ENCODE measurements at regions not wholly inside any gene's neighbourhood (a gene's known extent, or its start where the extent isn't known, plus 50 kb on each side); places are given as distances from the start of the nearest gene placed in this dataset.
"Not testable (repeated sequence)": the region's sequence is repeated elsewhere in the genome, so short reads cannot be mapped to it uniquely, and the experiment has no call there.

DNA sequence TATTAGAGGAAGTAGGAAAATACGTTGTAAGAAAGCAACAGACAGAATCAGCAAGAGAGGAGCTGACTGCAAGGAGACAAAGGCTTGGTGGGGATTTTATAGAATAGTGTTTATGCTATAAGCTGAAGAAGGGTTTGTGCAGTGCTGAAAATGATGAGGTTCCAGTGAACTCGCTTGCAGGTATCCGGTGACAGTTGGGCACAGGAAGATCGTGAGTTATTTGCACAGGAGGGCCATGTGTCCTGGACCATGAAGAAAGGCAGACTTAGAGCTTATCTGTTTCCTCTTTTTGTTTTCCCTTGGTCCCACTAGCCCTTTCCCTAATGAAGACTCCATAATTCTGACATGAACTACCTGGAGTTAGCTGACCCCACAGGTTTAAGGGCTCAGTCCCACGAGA lies 61.4 kb downstream of the NXNL2 start:
- no peak for DNase-seq (ENCODE audit: low read depth in 2 of 3, low spot score in 2 of 3)

DNA sequence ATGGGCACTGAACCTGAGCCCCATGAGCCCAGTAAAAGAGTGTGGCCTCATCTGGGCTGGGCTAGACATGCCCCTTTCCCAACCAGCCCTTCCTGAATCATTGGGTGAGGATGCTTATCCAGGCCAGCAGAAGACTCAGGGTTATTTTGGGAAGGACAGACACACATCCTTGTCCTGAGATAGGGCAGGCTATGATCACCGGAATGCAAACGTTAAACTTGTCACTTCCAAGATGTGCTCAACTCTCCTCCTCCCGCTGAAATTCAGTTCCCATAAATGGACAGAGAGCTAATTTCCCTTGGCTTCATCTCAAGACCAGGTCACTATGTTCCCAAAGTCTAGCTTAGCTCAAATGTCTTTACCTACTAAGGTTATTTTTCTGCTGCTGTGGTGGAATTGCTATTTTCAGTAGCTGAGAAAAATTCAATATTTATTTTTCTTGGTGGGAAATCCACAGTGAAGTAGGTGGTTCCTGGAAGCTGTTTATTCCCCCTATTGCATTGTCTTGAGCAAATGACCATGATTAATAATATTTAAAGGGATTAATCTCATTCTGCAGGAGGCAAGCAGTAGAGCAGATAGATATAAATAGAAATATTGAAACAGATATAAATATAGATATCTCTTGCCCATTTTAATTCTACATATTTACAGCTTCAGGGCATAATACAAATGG lies 70.0 kb downstream of the NXNL2 start:
- DNase-seq (ENCODE audit: low read depth in 2 of 3, low spot score in 2 of 3) = no peak

DNA sequence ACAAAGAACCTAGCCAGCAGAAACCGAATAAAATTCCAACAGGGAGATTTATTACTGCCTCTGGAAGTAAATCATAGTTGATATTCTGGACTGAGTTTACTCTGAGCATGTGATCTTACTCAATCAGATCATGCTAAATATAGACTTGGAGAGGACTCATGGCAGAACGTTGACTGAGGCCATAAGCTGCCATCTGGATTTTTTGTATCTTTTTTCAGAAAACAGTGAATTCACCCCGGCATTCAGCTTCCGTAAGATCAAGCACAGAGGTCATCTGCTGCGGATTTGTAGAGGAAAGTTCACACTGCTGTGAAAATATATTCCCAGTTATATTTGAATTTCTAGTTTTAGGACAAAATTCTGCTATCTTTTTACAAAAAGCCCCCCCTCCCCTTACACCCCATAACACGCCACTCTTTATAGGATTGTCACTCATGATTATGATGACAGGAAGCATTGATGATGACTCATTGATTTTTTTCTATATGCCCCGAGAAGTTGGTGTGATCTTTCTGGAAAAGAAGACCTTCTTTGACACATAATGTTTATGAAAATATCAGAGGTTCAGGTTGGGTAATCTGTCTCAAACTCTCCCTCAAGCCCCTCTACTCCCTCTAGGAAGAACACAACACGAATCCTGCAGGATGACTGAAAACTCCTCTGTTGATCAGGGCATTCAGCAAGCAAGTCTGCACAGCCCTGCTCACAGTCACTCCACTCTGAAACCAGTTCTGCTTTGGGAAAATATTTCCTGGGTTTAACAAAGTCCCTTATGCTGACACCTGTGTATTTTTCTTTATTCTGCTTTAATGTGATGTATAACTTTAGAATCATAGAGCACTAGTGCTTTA lies 70.8 kb downstream of the NXNL2 start:
- DNase-seq (ENCODE audit: low read depth in 2 of 3, low spot score in 2 of 3) = no peak

DNA sequence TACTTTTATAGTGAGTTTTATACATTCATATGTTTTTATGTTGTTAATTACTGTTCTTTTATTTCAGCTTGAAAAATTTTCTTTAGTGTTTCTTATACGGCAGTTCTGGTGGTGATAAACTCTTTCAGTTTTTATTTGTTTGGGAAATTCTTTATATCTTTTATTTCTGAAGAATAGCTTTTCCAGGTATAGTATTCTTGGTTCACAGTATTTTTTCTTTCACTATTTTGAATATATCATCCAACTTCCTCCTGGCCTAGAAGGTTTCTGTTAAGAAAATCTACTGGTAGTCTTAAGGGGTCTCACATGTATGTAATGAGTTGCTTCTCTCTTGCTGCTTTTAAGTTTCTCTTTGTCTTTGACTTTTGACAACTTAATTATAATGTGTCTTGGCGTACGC lies 79.4 kb downstream of the NXNL2 start:
- DNase-seq (ENCODE audit: low read depth in 2 of 3, low spot score in 2 of 3) = no peak

DNA sequence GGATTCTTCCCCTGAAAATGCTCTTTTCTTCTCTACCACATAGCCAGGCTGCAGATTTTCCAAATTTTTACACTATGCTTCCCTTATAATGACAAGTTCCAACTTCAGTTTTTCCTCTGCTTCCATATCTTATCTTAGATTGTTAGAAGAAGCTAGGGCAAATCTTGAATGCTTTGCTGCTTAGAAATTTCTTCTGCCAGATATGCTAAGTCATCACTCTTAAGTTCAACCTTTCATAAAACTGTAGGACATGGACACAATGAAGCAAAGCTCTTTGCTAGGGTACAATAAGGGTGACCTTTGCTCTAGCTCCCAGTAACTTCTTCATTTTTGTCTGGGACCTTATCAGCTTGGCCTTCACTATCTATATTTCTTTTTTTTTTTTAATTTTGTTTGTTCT lies 88.7 kb downstream of the NXNL2 start:
- no peak for DNase-seq (ENCODE audit: low read depth in 2 of 3, low spot score in 2 of 3)

DNA sequence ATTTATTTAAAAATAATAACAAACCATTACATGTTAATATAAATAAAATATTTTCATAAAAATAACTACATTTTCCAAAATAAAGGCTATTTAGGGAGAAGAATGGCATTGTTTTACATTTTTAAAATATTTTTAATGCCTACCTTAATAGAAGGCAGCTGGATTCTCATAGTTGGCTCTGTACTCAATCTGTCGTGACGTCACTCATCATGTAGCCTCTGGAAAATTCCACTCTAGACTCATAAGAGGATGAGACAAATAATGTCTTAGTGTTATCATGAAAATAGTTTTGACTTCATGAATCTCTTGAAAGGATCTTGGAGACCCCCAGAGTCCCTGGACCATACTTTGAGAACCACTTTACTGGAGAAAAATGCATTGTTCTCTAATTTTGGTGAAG lies 93.1 kb downstream of the NXNL2 start:
- DNase-seq (ENCODE audit: low read depth in 2 of 3, low spot score in 2 of 3) = no peak

DNA sequence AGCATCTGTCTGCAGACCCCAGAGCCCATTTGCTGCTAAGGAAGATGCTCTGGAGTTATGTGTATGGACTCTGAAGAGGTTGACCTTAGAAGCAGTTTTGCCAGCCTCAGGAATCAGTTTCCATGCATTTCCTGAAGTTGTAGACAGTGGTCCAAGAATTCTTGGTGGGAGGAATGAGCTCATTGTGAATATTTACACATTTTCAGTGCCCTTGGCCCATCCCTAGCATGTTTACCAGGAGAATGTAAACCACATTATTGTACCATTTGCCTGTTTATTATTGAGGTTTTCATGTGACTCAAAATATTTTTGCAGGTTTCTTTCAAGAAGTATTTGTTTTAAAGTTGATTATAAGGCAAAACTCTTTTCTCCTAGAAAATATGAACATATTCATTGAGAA lies 93.8 kb downstream of the NXNL2 start:
- DNase-seq (ENCODE audit: low read depth in 2 of 3, low spot score in 2 of 3) = no peak

DNA sequence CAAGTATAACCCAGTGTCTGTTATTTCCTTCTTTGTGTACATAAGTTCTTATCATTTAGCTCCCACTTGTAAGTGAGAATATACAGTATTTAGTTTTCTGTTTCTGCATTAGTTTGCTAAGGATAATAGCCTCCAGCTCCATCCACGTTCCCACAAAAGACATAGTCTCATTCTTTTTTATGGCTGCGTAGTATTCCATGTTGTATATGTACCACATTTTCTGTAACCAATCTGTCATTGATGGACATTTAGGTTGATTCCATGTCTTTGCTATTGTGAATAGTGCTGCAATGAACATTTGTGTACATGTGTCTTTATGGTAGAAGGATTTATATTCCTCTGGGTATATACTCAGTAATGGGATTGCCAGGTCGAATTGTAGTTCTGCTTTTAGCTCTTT lies 95.6 kb downstream of the NXNL2 start:
- DNase-seq (ENCODE audit: low read depth in 2 of 3, low spot score in 2 of 3) = not testable (repeated sequence)

DNA sequence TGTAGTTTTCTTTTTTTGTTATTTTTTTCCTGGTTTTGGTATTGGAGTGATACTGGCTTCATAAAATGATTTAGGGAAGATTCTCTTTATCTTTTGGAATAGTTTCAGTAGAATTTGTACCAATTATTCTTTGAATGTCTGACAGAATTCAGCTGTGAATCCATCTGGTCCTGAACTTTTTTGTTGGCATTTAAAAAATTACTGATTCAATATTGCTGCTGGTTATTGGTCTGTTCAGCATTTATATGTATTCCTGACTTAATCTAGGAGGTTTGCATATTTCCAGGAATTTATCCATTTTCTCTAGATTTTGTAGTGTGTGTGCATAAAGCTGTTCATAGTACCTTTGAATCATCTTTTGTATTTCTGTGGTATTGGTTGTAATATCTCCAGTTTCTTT lies 100.2 kb downstream of the NXNL2 start:
- DNase-seq (ENCODE audit: low read depth in 2 of 3, low spot score in 2 of 3) = no peak

DNA sequence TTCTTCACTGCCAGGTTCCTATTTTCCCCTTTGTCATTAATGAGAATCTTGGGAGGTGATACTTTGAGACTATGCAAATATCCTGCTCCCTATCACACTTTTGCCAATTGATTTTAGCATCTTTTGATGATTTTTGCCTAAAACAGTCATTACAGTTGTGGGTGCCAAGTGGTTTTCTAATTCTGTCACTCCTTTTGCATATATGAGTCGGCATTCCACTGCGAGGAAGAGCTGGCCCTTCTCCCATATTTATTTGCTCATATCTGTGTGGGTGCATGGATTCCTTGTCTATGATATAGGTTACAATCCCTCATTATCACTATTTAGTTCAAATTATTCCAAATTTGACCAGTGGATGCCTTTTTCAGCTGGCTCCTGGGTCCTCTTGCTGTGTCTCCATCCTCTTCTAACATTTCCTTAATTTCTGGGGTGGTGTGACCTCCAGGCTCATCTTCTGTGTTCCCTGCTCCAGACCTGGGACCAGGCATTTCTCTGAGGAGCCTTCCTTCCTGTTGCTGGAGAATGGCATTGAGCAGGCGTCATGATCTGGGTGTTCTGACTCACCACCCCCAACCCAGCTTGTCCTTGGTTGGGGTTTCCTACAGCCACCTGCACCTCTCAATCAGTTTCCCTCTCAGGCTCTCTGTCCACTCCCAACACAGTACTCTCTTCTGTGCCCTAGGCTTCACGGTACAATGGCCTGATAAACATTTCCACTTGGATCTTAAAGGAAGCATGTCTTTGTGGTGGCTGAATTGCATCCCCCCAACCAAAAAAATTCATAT lies 106.7 kb downstream of the NXNL2 start:
- DNase-seq (ENCODE audit: low read depth in 2 of 3, low spot score in 2 of 3) = no peak

DNA sequence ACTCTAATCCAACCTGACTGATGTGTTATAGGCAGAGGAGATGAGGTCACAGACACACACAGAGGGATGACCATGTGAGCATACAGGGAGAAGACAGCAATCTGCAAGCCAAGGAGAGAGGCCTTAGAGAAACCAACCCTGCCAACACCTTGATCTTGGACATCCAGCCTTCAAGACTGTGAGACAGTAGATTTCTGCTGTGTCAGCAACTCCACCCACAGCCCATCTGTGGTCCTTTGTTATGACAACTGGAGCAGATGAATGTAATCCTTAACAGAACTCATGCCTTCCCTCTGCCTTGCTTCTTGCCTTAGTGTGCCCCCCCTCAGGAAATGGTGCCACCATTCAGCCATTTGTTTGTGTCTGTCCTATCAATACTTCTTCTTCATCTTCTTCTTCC lies 107.4 kb downstream of the NXNL2 start:
- DNase-seq (ENCODE audit: low read depth in 2 of 3, low spot score in 2 of 3) = no peak

DNA sequence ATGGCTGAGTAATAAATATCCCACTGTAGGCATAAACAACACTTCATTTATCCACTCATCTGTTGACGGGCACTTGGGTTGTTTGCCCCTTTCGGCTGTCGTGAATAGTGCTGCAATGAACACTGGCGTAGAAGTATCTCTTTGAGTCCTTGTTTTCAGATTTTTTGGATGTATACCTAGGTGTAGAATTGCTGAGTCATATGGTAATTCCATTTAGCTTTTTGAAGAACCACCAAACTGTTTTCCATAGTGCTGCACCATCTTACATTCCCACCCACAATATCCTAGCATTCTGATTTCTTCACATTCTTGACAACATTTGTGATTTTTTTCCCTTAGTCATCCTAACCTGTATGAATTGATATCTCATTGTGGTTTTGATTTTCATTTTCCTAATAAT lies 109.0 kb downstream of the NXNL2 start:
- DNase-seq (ENCODE audit: low read depth in 2 of 3, low spot score in 2 of 3) = no peak

DNA sequence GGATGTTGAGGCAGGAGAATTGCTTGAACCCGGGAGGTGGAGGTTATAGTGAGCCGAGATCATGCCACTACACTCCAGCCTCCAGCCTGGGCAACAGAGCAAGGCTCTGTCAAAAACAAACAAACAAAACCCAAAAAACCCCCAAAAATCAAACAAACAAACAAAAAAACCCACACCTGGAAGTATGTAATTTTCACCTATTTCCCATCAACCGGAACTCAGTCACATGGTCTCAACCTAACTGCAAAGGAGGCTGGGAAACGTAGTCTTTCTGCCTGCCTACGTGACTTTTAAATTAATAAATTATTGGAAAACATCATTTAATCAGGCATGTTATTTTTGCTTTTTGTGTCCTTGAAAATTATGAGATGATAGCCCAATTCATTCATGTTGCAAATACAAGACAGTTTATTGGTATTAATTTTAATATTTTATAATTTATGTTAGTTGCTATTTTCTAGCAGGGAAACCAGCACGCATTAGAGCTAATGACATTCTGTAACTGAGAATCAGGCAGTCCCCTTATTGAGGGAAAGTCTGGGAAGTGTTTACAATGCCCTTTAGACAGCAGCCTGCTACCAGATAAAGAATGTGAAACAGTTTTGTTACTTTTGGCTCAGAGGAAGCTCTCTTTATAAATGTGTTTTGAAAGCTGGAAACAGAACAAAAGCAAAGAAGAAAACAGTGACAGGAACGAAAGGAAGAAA lies 110.3 kb downstream of the NXNL2 start:
- no peak for DNase-seq (ENCODE audit: low read depth in 2 of 3, low spot score in 2 of 3)

DNA sequence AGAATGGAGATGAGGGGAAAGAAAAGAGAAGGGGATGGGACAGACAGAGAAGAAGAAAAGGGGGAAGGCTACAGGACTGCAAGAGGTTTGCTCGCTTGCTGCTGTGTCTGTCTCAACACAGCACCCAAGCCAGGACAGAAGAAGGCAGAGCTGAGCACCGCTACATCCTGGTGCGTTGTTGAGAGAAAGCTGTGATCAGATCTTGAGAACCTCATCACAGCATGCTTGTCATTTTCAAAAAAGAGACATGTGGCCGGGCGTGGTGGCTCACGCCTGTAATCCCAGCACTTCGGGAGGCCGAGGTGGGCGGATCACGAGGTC lies 110.9 kb downstream of the NXNL2 start:
- no peak for DNase-seq (ENCODE audit: low read depth in 2 of 3, low spot score in 2 of 3)

DNA sequence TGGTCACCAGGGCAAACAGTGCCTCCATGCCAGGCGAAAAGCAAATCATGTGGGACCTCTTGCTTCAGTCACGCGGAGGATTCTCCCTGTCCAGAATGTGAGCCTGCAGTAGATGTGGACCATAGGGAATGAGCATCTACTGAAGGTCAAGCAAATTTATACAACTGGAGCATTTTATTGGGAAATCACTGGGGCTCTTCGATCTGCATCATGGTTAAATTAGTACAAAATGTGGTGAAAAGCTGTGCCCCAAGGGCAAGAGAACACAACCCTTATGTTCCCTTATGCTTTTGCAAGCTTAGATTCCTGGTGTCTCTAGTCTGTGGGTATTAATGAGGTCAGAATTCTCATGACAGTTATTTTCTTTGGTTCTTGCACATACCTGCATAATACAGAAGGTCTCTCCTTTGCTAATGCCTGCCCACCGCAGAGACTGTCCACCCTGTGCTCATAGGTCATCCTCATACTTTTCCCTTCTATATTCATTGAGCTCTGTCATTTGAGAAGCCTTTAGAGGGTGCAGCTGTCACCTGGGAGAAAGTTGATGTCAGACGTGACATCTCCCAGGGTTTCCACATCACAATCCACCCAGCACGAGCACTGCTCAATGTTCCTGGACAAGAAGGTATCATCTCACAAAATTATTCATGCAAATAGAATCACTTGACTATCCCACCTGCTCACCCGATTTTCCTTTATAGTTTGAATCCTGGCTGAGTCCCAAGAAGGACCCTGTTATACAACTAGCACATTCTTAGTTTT lies 111.7 kb downstream of the NXNL2 start:
- no peak for DNase-seq (ENCODE audit: low read depth in 2 of 3, low spot score in 2 of 3)

DNA sequence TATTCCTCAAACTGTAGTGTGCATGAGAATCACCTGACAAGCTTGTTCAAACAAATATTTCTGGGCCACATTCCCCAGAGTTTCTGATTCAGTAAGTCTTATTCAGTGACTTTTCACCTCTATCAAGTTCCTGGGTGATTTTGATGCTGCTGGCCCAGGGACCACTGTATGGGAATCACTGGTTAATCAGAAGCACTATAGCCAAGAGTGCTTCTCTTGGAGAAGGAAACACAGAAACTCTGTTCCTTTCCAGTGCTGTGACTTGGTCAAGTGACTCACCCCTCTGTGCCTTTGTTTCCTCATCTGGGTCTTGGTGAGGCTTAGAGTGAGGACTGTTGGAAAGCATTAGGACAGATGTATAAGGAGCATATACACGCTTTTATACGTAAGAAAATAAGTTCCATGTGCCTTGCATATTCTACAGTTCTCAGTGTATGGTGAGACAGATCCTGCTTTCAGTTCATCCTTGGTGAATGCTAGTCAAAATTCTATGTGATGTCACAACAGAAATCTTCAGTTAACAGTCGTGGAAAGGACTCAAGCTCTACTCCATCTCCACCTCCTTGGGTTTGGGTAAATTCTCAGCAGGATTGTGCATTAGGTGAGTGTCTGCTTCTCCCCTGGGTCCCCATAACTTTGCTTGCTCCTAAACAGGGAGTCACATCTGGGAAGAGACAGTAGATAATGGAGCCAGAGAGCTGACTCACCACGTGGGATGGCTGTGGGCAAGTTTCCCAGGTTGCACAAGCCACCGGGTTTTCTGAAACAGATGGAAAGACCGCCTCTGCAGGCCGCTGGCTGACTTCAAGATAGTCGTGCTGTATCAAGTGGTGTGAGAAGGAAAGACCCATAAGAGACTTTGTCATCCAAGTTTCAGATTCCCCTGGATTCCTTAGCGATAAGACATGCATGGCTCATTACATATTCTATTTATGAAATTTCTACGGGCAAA lies 117.0 kb downstream of the NXNL2 start:
- DNase-seq (ENCODE audit: low read depth in 2 of 3, low spot score in 2 of 3) = no peak

DNA sequence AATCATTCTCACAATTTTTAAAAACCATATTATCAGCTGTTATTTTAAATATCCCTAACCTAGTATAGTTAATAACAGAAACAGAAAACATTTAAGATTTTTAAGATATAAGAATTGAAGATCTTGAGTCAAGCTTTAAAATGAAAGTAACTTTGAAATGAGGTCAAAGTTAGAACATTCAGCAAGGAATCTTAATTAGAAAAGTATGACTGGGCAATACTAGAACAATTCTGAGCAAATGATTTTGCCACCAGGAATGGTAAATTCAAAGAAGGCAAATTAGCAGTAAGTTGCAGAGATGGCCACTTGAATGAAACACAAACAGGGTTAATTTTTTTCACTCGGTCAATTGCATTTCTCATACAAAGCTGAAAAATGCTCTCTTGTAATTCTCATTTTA lies 117.9 kb downstream of the NXNL2 start:
- DNase-seq (ENCODE audit: low read depth in 2 of 3, low spot score in 2 of 3) = no peak

DNA sequence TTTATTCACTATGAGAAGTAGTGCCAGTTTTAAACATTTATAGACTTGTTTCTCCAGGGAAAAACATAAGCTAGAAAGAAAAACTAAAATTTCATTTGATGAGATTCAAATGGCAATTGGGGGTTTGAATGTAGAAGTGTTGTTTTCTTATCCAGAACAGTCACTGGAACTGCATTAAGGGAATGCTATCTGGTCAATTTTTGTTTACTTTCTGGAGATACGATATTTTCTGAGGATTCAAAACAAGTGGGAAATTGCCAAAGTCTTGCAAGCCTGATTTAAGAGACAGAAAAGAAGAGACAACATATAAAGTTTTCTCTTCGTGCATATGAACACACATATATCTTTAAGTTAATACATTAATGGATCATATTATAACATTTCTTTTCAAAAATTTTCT lies 118.4 kb downstream of the NXNL2 start:
- DNase-seq (ENCODE audit: low read depth in 2 of 3, low spot score in 2 of 3) = no peak

DNA sequence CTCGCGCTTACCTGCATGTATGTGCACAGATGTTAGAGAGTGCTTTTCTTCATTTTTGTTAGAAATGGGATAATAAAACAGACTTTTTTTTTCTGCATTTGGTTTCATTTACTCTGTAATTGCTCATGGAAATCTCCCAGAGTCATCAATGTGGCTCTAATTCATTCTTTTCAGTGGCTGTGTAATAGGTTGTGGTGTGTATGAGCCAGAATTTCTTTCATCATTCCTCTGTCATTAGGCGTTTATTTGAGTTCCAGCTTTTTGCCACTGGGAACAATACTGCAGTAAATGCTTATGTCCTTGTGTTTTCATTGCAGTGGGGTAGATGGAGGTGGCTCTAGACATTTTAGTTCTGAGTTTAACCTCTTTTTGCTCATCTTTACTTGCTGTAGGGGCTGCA lies 118.9 kb downstream of the NXNL2 start:
- no peak for DNase-seq (ENCODE audit: low read depth in 2 of 3, low spot score in 2 of 3)

DNA sequence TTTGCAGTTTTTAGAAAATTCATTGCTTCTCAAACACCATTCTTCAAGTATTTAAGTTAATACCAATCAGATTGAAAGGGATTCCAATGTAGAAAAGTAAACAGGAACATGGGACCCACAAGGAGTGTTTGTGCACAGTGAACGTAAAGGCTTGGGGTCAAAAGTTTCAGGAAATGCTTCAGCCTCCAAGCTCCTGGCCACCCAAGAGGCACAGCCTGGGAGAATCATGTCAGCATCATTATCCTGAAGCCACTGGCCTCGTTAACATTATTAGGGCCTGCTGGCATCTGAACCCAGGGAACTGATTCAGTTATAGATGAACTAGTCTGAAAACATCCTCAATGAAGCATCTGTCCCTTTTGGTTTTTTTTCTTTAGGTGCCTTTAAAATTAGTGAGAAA lies 122.9 kb downstream of the NXNL2 start:
- DNase-seq (ENCODE audit: low read depth in 2 of 3, low spot score in 2 of 3) = no peak
